OCI-LY1 (cell line): ENCODE measurements at regions not wholly inside any gene's neighbourhood (a gene's known extent, or its start where the extent isn't known, plus 50 kb on each side); places are given as distances from the start of the nearest gene placed in this dataset.

ENCODE experiments used
- EZH2 ChIP-seq: fragments of 200-600 bp; sonication (generic), shearing (Covaris generic); IDR thresholded peaks from 2 replicates; pipeline ENCODE4 v1.8.0; 2017; ENCODE audit warnings: borderline replicate concordance, mixed run types, mild to moderate bottlenecking, antibody characterized with exemption, low read length, moderate library complexity, mixed read lengths
- TF ChIP-seq, protein P1 (sequence below): fragments of 200-600 bp; sonication (generic), shearing (Covaris generic); IDR thresholded peaks from 2 replicates; pipeline ENCODE4 v1.5.1; 2017; ENCODE audit warnings: mild to moderate bottlenecking, antibody characterized with exemption, low read length, moderate library complexity, mixed read lengths

DNA sequence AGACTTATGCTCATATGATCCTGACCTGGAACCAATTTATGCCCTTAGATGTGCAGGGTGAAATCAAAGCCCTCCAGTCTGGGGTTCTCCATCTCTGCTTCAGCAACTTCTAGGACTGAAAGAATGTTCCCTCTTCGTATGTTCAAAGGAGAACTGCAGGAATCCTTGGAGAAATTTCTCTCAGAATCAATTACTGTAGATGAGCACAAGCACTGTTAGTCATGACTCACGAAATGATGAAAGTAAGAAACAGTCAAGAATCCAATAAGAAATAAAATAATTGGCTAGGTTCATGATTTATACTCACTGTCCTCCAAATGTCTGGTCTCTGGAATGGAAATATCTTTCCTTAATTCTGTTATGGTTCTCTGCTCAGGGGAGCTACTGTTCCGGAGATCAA is 348.2 kb downstream of the PDGFC start:
- TF ChIP-seq EZH2, result no peak
- TF ChIP-seq, protein P1, sequence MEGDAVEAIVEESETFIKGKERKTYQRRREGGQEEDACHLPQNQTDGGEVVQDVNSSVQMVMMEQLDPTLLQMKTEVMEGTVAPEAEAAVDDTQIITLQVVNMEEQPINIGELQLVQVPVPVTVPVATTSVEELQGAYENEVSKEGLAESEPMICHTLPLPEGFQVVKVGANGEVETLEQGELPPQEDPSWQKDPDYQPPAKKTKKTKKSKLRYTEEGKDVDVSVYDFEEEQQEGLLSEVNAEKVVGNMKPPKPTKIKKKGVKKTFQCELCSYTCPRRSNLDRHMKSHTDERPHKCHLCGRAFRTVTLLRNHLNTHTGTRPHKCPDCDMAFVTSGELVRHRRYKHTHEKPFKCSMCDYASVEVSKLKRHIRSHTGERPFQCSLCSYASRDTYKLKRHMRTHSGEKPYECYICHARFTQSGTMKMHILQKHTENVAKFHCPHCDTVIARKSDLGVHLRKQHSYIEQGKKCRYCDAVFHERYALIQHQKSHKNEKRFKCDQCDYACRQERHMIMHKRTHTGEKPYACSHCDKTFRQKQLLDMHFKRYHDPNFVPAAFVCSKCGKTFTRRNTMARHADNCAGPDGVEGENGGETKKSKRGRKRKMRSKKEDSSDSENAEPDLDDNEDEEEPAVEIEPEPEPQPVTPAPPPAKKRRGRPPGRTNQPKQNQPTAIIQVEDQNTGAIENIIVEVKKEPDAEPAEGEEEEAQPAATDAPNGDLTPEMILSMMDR, result no peak
